ENCODE measurements at regions not wholly inside any gene's neighbourhood (a gene's known extent, or its start where the extent isn't known, plus 50 kb on each side); places are given as distances from the start of the nearest gene placed in this dataset.

DNA sequence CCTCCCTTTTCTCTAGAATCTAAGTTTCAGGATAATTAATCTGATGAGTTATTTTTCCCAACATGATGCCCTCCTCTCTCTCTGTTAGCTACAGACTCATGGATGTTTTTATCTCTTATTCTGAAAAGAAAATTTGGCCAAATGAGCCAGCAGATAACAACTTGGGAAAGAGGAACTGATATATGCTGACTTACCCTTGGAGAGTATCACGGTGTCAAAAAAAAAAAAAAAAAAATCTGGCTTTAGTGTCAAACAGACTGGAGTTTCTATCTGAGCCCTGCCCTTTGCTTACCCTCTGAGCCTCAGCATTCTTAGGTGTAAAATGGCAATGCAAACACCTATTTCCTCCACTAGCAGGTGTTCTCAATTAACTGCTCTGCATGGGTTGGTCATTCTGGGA lies 190.4 kb downstream of the AHR start:
- TF ChIP-seq SPI1 (IDR thresholded peaks at IDR 0.05; ENCODE audit: low read depth, low read length) (peak; percentile 58), POLR2AphosphoS5 (IDR thresholded peaks at IDR 0.05; ENCODE audit: low read depth, low read length) (no peak)
- DNase-seq (ENCODE audit: insufficient read length, low spot score) (no peak), FAIRE-seq (no peak)

DNA sequence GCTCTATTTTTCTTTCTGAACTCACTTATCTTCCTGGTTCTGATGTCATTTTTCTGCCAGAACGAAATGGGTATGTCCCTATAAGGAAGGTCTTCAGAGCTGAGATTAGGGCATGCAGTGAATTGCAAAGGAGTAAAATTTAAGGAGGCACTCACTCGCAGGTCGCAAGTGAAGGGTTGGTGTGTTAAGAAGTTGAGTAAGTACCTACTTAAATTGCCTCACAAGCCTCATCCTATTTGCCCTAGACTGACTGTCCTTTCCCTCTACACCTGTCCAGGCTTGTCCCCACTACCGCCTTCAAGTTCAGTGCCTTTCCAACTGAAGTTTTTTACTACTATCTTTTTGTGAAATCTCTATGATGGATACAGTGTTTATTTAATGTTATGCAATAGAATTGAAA lies 191.5 kb downstream of the AHR start:
- DNase-seq (ENCODE audit: insufficient read length, low spot score) (no peak), FAIRE-seq (no peak)
- TF ChIP-seq POU2F2 (IDR thresholded peaks at IDR 0.05; ENCODE audit: low read depth, low read length) (no peak), POLR2A (IDR thresholded peaks at IDR 0.05; ENCODE audit: low read depth, low read length) (no peak), PAX5 (IDR thresholded peaks at IDR 0.05; ENCODE audit: insufficient read depth, low read length, severe bottlenecking) (no peak), TAF1 (IDR thresholded peaks at IDR 0.05; ENCODE audit: low read depth, low read length) (no peak), SPI1 (IDR thresholded peaks at IDR 0.05; ENCODE audit: low read depth, low read length) (no peak), POLR2AphosphoS5 (IDR thresholded peaks at IDR 0.05; ENCODE audit: low read depth, low read length) (no peak)

GRCh38 chr7:17490825-17491224 lies 192.4 kb downstream of the AHR start:
- DNase-seq (ENCODE audit: insufficient read length, low spot score) (no peak), FAIRE-seq (no peak)
- no peak for TF ChIP-seq TAF1 (IDR thresholded peaks at IDR 0.05; ENCODE audit: low read depth, low read length)
- TF ChIP-seq POLR2AphosphoS5 (IDR thresholded peaks at IDR 0.05; ENCODE audit: low read depth, low read length) = no peak
- TF ChIP-seq POU2F2 (IDR thresholded peaks at IDR 0.05; ENCODE audit: low read depth, low read length) = no peak
- no peak for TF ChIP-seq PAX5 (IDR thresholded peaks at IDR 0.05; ENCODE audit: insufficient read depth, low read length, severe bottlenecking)
- no peak for TF ChIP-seq SPI1 (IDR thresholded peaks at IDR 0.05; ENCODE audit: low read depth, low read length)
- no peak for TF ChIP-seq POLR2A (IDR thresholded peaks at IDR 0.05; ENCODE audit: low read depth, low read length)

- no peak for DNase-seq (ENCODE audit: insufficient read length, low spot score)
Observed at GRCh38 chr7:17492437-17492836, 194.0 kb downstream of the AHR start.

DNA sequence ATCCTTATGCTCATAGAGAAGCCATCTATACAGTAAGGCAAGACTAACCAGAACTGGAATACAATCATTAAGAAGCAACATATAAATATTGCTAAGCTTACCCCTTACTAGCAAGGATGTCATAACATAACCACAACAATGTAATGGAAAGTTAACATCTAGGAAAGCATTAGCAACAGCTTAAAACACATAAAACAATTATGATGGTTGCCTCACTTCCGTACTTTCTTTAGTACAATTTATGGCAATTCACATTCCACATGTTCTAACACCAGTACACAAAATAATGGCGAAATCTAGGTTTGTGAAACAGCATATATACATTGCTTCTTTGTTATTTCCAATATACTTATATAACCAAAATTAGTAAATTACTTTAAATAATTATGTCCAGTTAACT lies 195.0 kb downstream of the AHR start:
- DNase-seq (ENCODE audit: insufficient read length, low spot score) (no peak), FAIRE-seq (no peak)

More at GRCh38 chr7:17492437-17492836, 194.0 kb downstream of the AHR start:
- FAIRE-seq = no peak
- no peak for TF ChIP-seq POLR2A (IDR thresholded peaks at IDR 0.05; ENCODE audit: low read depth, low read length)
- no peak for TF ChIP-seq PAX5 (IDR thresholded peaks at IDR 0.05; ENCODE audit: insufficient read depth, low read length, severe bottlenecking)
- TF ChIP-seq POLR2AphosphoS5 (IDR thresholded peaks at IDR 0.05; ENCODE audit: low read depth, low read length) = no peak
- TF ChIP-seq TAF1 (IDR thresholded peaks at IDR 0.05; ENCODE audit: low read depth, low read length) = no peak
- TF ChIP-seq POU2F2 (IDR thresholded peaks at IDR 0.05; ENCODE audit: low read depth, low read length) = no peak
- no peak for TF ChIP-seq SPI1 (IDR thresholded peaks at IDR 0.05; ENCODE audit: low read depth, low read length)

GRCh38 chr7:17495655-17496394 lies 197.4 kb downstream of the AHR start:
- FAIRE-seq (no peak), DNase-seq (ENCODE audit: insufficient read length, low spot score) (no peak)
- TF ChIP-seq SPI1 (IDR thresholded peaks at IDR 0.05; ENCODE audit: low read depth, low read length) (no peak), POLR2AphosphoS5 (IDR thresholded peaks at IDR 0.05; ENCODE audit: low read depth, low read length) (no peak), POLR2A (IDR thresholded peaks at IDR 0.05; ENCODE audit: low read depth, low read length) (no peak), POU2F2 (IDR thresholded peaks at IDR 0.05; ENCODE audit: low read depth, low read length) (no peak), TAF1 (IDR thresholded peaks at IDR 0.05; ENCODE audit: low read depth, low read length) (no peak), PAX5 (IDR thresholded peaks at IDR 0.05; ENCODE audit: insufficient read depth, low read length, severe bottlenecking) (no peak)

More for the DNA sequence above, 195.0 kb downstream of the AHR start:
- TF ChIP-seq PAX5 (IDR thresholded peaks at IDR 0.05; ENCODE audit: insufficient read depth, low read length, severe bottlenecking) = no peak
- no peak for TF ChIP-seq POLR2AphosphoS5 (IDR thresholded peaks at IDR 0.05; ENCODE audit: low read depth, low read length)

- DNase-seq (ENCODE audit: insufficient read length, low spot score) (no peak), FAIRE-seq (peak; percentile 16)
- TF ChIP-seq POLR2AphosphoS5 (IDR thresholded peaks at IDR 0.05; ENCODE audit: low read depth, low read length) (no peak), TAF1 (IDR thresholded peaks at IDR 0.05; ENCODE audit: low read depth, low read length) (no peak), PAX5 (IDR thresholded peaks at IDR 0.05; ENCODE audit: insufficient read depth, low read length, severe bottlenecking) (no peak), POU2F2 (IDR thresholded peaks at IDR 0.05; ENCODE audit: low read depth, low read length) (no peak), SPI1 (IDR thresholded peaks at IDR 0.05; ENCODE audit: low read depth, low read length) (no peak), POLR2A (IDR thresholded peaks at IDR 0.05; ENCODE audit: low read depth, low read length) (no peak)
Observed at GRCh38 chr7:17497136-17497535, 198.7 kb downstream of the AHR start.

DNA sequence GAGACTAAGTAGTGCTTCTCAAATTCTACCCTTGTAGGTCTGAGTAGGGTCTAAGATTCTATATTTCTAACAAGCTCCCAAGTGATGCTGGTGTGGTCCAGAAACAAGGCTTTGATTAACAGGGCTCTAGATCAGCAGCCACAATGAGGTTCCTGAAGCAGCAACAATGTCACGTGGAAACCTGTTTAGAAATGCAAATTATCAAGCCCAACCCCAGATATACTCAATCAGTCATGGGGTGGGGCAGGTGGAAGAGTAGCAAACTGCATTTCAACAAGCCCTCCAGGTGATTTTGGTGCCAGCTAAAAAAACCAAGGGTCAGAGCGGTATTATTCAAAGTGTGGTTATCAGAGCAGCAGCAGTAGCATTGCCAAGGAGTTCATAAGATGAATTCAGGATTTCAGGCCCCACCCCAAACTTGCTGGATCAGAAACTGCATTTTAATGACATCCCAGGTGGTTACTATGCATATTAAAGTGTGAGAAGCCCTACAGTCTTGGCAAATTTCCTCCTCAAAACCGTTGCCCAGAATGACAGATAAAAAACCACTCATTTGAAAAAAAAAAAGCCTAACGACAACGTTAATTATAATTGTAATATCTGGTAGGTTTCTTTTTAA lies 199.2 kb downstream of the AHR start:
- DNase-seq (ENCODE audit: insufficient read length, low spot score) = no peak
- no peak for FAIRE-seq
- TF ChIP-seq SPI1 (IDR thresholded peaks at IDR 0.05; ENCODE audit: low read depth, low read length) (no peak), POLR2A (IDR thresholded peaks at IDR 0.05; ENCODE audit: low read depth, low read length) (no peak), POU2F2 (IDR thresholded peaks at IDR 0.05; ENCODE audit: low read depth, low read length) (no peak), POLR2AphosphoS5 (IDR thresholded peaks at IDR 0.05; ENCODE audit: low read depth, low read length) (no peak), PAX5 (IDR thresholded peaks at IDR 0.05; ENCODE audit: insufficient read depth, low read length, severe bottlenecking) (no peak), TAF1 (IDR thresholded peaks at IDR 0.05; ENCODE audit: low read depth, low read length) (no peak)

GRCh38 chr7:17498230-17498629 lies 199.8 kb downstream of the AHR start:
- TF ChIP-seq POU2F2 (IDR thresholded peaks at IDR 0.05; ENCODE audit: low read depth, low read length) = no peak
- no peak for DNase-seq (ENCODE audit: insufficient read length, low spot score)
- no peak for FAIRE-seq

DNA sequence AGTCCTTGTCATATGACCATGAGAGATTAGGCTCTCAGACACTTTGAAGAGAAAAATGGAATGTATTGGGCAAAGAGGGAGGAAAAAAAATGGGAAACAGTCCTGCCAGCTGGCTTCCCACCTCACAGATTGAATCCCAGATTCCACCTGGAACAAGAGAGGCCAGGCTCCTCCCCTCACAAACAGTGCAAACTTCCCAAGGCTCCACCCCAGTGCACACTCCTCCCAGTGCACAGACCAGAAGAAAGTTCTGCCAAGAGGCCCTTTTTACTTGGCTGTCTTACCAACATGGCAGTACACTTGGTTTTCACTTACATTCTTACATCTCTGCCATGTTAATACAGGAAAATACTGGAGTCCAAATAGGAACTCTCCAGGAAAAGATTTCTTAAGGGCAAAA lies 202.3 kb downstream of the AHR start:
- FAIRE-seq (no peak), DNase-seq (ENCODE audit: insufficient read length, low spot score) (no peak)
- TF ChIP-seq SPI1 (IDR thresholded peaks at IDR 0.05; ENCODE audit: low read depth, low read length) = no peak
- no peak for TF ChIP-seq TAF1 (IDR thresholded peaks at IDR 0.05; ENCODE audit: low read depth, low read length)
- no peak for TF ChIP-seq POLR2AphosphoS5 (IDR thresholded peaks at IDR 0.05; ENCODE audit: low read depth, low read length)
- no peak for TF ChIP-seq PAX5 (IDR thresholded peaks at IDR 0.05; ENCODE audit: insufficient read depth, low read length, severe bottlenecking)
- no peak for TF ChIP-seq POLR2A (IDR thresholded peaks at IDR 0.05; ENCODE audit: low read depth, low read length)
- no peak for TF ChIP-seq POU2F2 (IDR thresholded peaks at IDR 0.05; ENCODE audit: low read depth, low read length)
